ENCODE measurements at regions not wholly inside any gene's neighbourhood (a gene's known extent, or its start where the extent isn't known, plus 50 kb on each side); places are given as distances from the start of the nearest gene placed in this dataset.
"Not testable (repeated sequence)": the region's sequence is repeated elsewhere in the genome, so short reads cannot be mapped to it uniquely, and the experiment has no call there.

DNA sequence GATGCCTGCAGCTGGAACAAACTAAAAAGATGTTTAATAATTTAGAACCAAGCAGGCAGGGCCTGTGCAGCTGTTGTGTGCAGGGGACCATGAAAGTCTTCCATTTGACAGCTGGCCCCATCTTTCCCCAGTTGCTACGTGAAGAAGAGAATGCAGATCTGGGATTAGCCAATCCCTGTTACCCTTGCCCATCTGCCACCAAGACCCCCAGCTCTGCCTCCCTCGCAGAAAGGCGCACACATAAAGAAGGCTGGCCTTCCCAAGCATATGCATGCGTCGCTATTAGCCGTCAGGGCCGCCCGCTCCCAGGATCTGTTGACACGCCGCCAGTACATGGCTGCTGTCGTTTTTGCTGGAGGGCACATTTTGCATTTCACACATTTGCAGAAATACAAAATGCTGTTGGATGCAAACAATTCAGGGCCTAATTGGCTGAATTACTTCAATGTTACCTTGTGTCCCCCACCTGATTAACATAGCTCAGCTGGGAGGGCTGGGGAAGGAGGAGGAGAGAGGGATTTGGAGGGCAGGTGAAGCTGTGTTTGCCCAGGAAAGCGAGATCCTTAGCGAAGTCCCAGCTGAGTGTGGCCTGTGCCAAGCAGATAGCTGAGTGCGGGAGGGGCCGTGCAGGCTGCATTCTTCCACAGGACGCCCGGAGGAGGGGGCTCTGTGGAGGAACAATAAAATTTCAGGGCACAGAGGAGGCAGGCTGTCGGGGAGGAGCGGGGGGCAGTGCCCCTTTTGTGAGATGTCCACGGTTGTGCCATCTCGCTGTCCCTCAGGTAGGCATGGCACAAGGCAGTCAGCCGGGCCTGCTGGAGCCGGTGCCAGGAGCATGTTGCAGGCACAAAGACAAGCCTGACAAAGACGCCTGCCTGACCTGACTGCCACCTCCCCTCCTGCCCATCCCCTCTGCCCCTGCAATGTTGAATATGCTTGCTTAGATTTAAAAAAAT is 443.0 kb upstream of the MKI67 start:
- no peak for DNase-seq (ENCODE audit: low read depth in 4 of 4, low spot score in 2 of 4)

- DNase-seq (ENCODE audit: low read depth in 4 of 4, low spot score in 2 of 4) = no peak
Measured at GRCh38 chr10:128570319-128570995, 444.2 kb upstream of the MKI67 start.

- DNase-seq (ENCODE audit: low read depth in 4 of 4, low spot score in 2 of 4) = no peak
Measured at GRCh38 chr10:128571071-128571470, 444.8 kb upstream of the MKI67 start.

GRCh38 chr10:128571745-128572144 is 445.5 kb upstream of the MKI67 start:
- no peak for DNase-seq (ENCODE audit: low read depth in 4 of 4, low spot score in 2 of 4)

GRCh38 chr10:128572696-128573095 is 446.5 kb upstream of the MKI67 start:
- DNase-seq (ENCODE audit: low read depth in 4 of 4, low spot score in 2 of 4) = no peak

DNA sequence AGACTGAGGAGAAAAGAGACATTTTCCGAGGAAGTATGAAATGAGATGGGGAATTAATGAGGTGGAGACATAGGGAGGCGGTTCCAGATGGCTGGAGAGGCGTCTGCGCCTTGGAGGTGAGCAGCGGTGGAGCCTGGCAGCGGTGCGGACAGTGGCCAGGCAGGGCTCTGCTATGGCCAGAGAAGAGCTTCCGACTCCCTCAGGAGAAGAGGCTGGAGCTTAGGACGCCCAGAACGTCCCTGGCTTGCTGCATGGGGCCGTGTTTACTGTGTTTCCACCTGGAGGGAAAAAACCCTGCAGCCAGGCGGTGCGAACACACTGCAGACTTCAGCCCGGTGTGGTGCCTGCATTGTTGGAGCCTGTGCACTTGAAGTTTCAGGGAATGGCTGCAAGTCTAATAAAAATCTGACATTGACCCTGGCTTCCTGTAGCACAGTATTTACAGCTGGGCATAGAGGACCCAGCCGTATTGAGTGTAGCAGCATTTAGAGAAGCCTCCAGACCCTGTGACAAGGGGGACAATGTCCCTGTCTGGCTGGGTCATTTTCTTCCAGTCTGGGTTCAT is 447.1 kb upstream of the MKI67 start:
- no peak for DNase-seq (ENCODE audit: low read depth in 4 of 4, low spot score in 2 of 4)

GRCh38 chr10:128573986-128574385 is 447.8 kb upstream of the MKI67 start:
- DNase-seq (ENCODE audit: low read depth in 4 of 4, low spot score in 2 of 4) = no peak

DNA sequence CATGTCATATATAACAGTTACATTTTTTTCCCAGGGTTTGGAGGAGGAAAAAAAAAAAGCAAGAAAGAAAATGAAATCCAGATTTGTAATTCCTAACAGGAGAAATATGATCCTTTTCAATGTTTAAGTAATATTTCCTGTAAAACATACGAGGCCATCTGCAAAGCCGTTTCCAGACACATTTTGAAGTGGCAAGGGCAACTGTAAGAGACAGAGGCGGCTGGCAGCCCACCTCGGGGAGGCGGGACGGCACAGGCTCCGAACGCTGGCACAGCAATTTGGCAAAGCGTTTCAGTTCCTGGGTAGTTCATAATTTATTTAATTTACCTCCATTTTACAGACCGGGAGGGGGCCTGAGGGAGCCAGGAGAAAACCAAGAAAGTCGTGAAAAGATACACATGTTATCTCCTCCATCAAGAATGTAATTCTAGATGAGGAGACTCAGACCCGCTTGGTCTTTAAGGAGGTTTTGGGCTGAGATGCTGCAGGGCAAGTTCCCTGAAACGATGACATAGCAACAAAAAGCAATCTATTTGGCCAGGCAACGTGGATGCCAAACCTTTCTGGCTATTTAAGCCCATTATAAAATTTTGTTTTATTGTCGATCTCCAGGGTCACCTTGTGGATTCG is 448.5 kb upstream of the MKI67 start:
- no peak for DNase-seq (ENCODE audit: low read depth in 4 of 4, low spot score in 2 of 4)

DNA sequence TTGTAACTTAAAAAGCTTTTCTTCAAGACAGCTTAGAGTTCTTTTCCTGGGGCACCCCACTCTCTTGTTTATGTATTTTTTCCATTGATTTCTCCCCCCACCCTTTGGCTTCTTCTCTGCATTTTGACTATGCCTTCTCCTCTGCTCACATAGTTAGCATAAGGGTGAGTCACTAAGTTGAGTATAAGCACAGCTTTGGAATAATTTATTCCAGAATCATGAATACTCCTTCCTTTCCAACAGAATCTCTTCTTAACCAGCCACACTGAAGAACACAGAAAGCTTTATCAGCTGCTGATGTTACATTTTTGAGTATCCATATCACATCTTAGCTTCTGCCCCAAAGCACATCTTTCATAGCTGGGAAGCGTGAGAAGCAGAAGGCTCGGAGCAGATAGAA is 449.5 kb upstream of the MKI67 start:
- DNase-seq (ENCODE audit: low read depth in 4 of 4, low spot score in 2 of 4) = no peak

GRCh38 chr10:128576336-128576735 is 450.1 kb upstream of the MKI67 start:
- DNase-seq (ENCODE audit: low read depth in 4 of 4, low spot score in 2 of 4) = no peak

DNA sequence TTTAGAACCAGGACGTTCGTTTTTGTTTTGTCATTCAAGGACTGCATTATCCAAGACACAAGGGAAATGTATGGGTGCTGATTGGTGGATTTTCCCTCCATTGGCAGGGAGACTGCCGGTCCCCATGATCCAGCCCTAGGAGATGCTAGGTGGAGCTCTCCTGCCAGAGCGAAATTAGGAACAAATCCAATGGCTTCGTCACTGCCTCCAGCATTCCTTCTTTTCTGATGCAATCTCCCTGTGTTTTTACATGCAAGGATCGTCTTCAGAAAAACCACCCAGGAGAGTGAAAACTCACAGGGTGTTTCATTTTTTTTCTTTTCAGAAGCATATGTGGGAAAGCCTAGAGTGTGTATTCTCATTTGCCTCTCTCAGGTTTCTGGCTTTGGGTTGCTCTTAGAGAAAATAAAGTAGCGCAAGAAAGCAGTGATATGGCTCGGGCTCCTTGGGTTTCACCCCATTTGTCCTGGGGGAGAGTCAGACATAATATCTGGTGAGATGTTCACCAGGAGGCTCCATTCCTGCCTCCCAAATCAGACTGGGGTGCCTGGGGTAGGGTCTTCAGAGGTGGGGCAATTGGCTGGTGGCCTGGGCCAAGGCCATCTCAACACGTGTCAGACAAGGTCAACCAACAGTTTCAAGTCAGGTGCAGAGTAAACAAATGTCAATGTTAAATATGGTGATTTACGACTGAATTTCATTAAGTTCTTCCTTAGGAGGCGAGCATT is 450.9 kb upstream of the MKI67 start:
- no peak for DNase-seq (ENCODE audit: low read depth in 4 of 4, low spot score in 2 of 4)

- no peak for DNase-seq (ENCODE audit: low read depth in 4 of 4, low spot score in 2 of 4)
Measured at GRCh38 chr10:128577958-128578750, 451.9 kb upstream of the MKI67 start.

DNA sequence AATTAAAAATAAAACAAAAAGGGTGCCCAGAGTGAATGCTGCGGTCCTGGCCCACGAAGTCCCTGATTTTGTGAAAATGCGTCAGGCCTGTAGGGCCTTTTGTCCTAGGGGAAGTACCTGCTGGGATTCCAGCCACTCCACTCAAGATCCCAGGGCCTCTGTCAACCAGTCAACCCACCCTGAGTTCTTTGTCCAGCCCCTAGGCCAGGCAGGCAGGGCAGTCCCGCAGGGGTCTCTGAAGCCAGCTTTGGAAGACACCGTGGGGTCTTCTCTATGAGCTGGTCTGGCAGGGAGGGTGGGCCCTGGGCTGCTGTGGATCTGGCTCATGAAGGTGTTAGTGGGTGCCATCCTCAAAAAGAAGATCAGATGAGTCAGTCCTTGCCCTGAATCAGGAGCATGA is 452.5 kb upstream of the MKI67 start:
- DNase-seq (ENCODE audit: low read depth in 4 of 4, low spot score in 2 of 4) = no peak

DNA sequence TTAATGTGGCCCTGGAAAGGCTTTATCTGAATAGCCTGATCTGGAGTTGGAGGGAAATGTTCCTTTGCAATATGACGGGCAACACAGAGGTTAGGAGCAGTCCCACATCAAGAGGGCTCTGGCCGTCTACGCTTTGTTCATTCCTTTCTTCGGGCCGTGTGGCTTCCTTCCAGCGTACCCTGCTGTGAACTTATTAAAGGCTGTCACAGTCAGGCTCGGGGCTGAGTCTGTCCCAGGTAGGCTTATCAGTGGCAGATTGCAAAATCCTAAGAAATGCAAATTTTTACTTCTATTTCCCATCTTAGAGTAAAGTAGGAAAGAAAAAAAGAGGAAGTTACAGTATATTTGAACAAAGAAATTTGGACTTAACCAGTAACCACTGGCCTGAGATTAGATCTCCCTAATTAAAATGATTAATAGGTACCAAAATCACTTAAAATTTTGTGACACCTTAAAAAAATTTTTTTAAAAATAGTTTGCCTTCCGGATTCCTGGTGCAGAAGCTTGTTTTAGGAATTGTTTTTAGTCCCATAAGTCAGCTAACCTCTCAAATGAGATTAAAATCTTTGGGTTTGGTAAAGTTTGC is 453.1 kb upstream of the MKI67 start:
- no peak for DNase-seq (ENCODE audit: low read depth in 4 of 4, low spot score in 2 of 4)

- no peak for DNase-seq (ENCODE audit: low read depth in 4 of 4, low spot score in 2 of 4)
Measured at GRCh38 chr10:128579901-128580300, 453.7 kb upstream of the MKI67 start.

- DNase-seq (ENCODE audit: low read depth in 4 of 4, low spot score in 2 of 4) = not testable (repeated sequence)
Measured at GRCh38 chr10:128583125-128583524, 456.9 kb upstream of the MKI67 start.

GRCh38 chr10:128586599-128586998 is 460.4 kb upstream of the MKI67 start:
- DNase-seq (ENCODE audit: low read depth in 4 of 4, low spot score in 2 of 4) = not testable (repeated sequence)

- no peak for DNase-seq (ENCODE audit: low read depth in 4 of 4, low spot score in 2 of 4)
Measured at GRCh38 chr10:128587689-128588088, 461.5 kb upstream of the MKI67 start.

DNA sequence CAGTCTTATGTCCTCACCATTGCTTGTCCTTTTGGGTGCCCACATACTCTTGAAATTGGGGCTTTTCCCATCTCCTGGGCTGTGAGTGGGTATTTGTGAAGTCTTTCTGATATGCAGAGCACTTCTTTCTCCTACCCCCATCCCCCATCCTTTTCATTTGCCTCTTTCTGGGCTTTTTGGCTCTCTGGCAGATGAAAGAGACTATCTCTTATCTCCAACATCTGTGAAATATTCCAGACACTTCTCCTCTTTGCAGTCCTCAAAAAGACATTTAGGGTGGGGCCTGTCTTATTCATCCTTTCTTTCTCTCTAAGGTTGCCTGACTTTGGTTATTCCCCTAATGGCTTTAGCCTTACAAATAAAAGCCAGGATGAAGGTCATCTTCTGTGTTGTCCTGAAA is 462.2 kb upstream of the MKI67 start:
- no peak for DNase-seq (ENCODE audit: low read depth in 4 of 4, low spot score in 2 of 4)
